NCI-H2107 (cell line): ENCODE measurements at regions not wholly inside any gene's neighbourhood (a gene's known extent, or its start where the extent isn't known, plus 50 kb on each side); places are given as distances from the start of the nearest gene placed in this dataset.
"Not testable (repeated sequence)": the region's sequence is repeated elsewhere in the genome, so short reads cannot be mapped to it uniquely, and the experiment has no call there.

ENCODE experiments used
- DNase-seq: peaks from one replicate; lab custom pipeline; 2025; lab: John Stamatoyannopoulos, UW

GRCh38 chr1:100628631-100629081, 90.7 kb downstream of the GPR88 start:
- no peak for DNase-seq

GRCh38 chr1:100629391-100629790, 90.2 kb upstream of the VCAM1 start:
- no peak for DNase-seq

- no peak for DNase-seq
Observed at GRCh38 chr1:100631015-100631551, 88.5 kb upstream of the VCAM1 start.

GRCh38 chr1:100642826-100643225, 76.7 kb upstream of the VCAM1 start:
- no peak for DNase-seq

GRCh38 chr1:100643471-100644196, 75.9 kb upstream of the VCAM1 start:
- no peak for DNase-seq

GRCh38 chr1:100646001-100646400, 73.5 kb upstream of the VCAM1 start:
- no peak for DNase-seq

GRCh38 chr1:100649146-100649545, 70.4 kb upstream of the VCAM1 start:
- no peak for DNase-seq

GRCh38 chr1:100657876-100658715, 61.4 kb upstream of the VCAM1 start:
- DNase-seq = no peak

- no peak for DNase-seq
Observed at GRCh38 chr1:100658716-100659026, 60.9 kb upstream of the VCAM1 start.

GRCh38 chr1:100661176-100661575, 58.4 kb upstream of the VCAM1 start:
- no peak for DNase-seq

GRCh38 chr1:100668494-100668893, 51.0 kb upstream of the VCAM1 start:
- DNase-seq = not testable (repeated sequence)
